NCI-H1092 treated with DMSO at 0.1 percent for 48 hours (cell line): ENCODE measurements at regions not wholly inside any gene's neighbourhood (a gene's known extent, or its start where the extent isn't known, plus 50 kb on each side); places are given as distances from the start of the nearest gene placed in this dataset.

Experiments
- DNase-seq: peaks from one replicate; lab custom pipeline; 2025; lab: John Stamatoyannopoulos, UW

GRCh38 chr20:60803335-60804055 is 448.6 kb upstream of the CDH4 start:
- DNase-seq: no peak

GRCh38 chr20:60804240-60804917 is 447.7 kb upstream of the CDH4 start:
- DNase-seq: no peak

GRCh38 chr20:60804918-60805630 is 447.0 kb upstream of the CDH4 start:
- no peak for DNase-seq

GRCh38 chr20:60806354-60806753 is 445.7 kb upstream of the CDH4 start:
- no peak for DNase-seq

- no peak for DNase-seq
Observed at GRCh38 chr20:60806824-60807223, 445.2 kb upstream of the CDH4 start.

- no peak for DNase-seq
Observed at GRCh38 chr20:60808003-60808672, 443.9 kb upstream of the CDH4 start.

GRCh38 chr20:60808701-60809100 is 443.4 kb upstream of the CDH4 start:
- no peak for DNase-seq

- no peak for DNase-seq
Observed at GRCh38 chr20:60810561-60810960, 441.5 kb upstream of the CDH4 start.

GRCh38 chr20:60812561-60812960 is 439.5 kb upstream of the CDH4 start:
- DNase-seq: no peak

GRCh38 chr20:60813066-60813465 is 439.0 kb upstream of the CDH4 start:
- DNase-seq: no peak

GRCh38 chr20:60815656-60816055 is 436.4 kb upstream of the CDH4 start:
- DNase-seq: no peak

GRCh38 chr20:60816901-60817300 is 435.2 kb upstream of the CDH4 start:
- no peak for DNase-seq

GRCh38 chr20:60817891-60818290 is 434.2 kb upstream of the CDH4 start:
- DNase-seq: no peak

GRCh38 chr20:60819511-60819910 is 432.6 kb upstream of the CDH4 start:
- DNase-seq: no peak

- DNase-seq: no peak
Observed at GRCh38 chr20:60820149-60820548, 431.9 kb upstream of the CDH4 start.

GRCh38 chr20:60820918-60821317 is 431.1 kb upstream of the CDH4 start:
- DNase-seq: no peak

- DNase-seq: no peak
Observed at GRCh38 chr20:60822699-60823607, 429.1 kb upstream of the CDH4 start.

GRCh38 chr20:60835876-60836275 is 416.2 kb upstream of the CDH4 start:
- DNase-seq: no peak

- no peak for DNase-seq
Observed at GRCh38 chr20:60837173-60837770, 414.8 kb upstream of the CDH4 start.

GRCh38 chr20:60838297-60838696 is 413.8 kb upstream of the CDH4 start:
- no peak for DNase-seq

- no peak for DNase-seq
Observed at GRCh38 chr20:60840971-60841370, 411.1 kb upstream of the CDH4 start.
